ENCODE measurements at regions not wholly inside any gene's neighbourhood (a gene's known extent, or its start where the extent isn't known, plus 50 kb on each side); places are given as distances from the start of the nearest gene placed in this dataset.

- no peak for DNase-seq (ENCODE audit: extremely low read depth in 1 of 11, low read depth in 9 of 11, low spot score in 4 of 11)
Measured at GRCh38 chr15:93302080-93302765, 213.2 kb upstream of the RGMA start.

GRCh38 chr15:93300796-93301195 lies 211.8 kb upstream of the RGMA start:
- DNase-seq (ENCODE audit: extremely low read depth in 1 of 11, low read depth in 9 of 11, low spot score in 4 of 11): no peak

DNA sequence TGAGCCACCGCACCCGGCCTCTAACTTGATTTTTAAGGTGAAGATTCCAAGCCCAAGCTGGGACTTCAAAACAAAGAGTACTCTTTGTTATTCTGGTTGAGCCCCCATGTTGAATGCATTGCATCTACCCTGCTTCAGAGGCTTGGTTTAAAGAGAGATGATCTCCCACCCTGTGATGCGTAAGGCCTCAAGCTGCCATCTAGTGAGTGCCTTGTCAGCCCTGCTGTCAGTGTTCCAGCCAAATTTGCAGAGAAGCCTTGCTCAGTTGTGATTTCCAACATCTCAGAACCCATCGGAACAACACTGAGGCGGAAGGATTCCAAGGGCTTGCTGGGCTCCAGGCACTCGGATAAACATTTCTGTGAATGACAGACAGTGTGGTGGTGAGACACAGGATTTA lies 210.7 kb upstream of the RGMA start:
- DNase-seq (ENCODE audit: extremely low read depth in 1 of 11, low read depth in 9 of 11, low spot score in 4 of 11): no peak

DNA sequence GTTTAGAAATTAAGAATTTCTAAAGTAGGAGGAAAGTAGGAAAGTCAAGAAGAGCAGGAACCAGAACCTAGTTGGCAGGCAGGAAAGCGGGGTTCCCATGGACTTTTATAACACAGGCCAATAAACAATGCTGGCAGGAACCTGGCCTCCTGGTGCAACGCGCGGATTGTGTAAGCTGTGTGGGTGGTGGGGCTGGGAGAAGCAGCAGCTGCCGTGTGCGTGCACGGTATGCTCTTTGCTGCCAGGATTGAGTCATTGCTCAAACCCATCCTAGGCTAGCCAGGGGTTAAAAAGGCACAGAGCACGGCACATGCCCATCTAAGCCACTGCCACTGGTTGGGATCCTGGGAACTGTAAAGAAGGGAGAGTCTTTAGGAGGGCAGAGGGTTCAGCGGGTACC lies 209.9 kb upstream of the RGMA start:
- DNase-seq (ENCODE audit: extremely low read depth in 1 of 11, low read depth in 9 of 11, low spot score in 4 of 11): no peak

DNA sequence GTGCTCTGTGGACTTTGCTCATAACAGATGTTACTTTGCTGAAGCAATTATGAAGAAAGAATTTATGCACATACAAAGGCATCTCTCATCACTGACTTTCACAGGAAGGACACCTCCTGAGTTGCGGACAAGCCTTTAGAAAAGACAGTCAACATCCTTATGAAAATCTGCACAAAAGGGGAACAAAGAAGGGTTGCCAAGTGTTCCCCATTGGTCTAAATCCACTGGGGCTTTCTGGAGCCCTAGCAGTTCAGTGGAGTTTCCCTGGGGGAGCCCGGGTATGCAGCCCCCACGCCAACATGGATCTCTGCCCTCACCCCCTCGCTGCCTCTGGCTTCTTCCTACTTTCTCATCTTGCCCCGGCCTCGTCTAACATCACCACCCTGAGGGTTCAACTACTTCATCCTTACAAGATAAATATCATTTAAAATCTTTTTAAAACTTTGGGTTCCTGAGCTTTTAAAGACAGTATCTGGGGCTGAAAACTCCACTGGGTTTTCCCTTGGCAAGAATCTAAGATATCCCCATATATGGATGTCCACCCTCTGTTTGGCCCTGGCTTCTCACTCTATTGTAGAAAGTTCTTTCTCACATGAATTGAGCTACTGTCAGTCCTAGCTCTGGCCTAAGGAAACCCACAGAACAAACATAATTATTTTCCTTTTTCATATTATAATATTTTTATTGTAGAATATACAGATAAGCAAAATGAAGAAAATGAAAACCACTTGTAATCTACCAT lies 207.9 kb upstream of the RGMA start:
- no peak for DNase-seq (ENCODE audit: extremely low read depth in 1 of 11, low read depth in 9 of 11, low spot score in 4 of 11)

- no peak for DNase-seq (ENCODE audit: extremely low read depth in 1 of 11, low read depth in 9 of 11, low spot score in 4 of 11)
Measured at GRCh38 chr15:93294896-93295295, 205.9 kb upstream of the RGMA start.

DNA sequence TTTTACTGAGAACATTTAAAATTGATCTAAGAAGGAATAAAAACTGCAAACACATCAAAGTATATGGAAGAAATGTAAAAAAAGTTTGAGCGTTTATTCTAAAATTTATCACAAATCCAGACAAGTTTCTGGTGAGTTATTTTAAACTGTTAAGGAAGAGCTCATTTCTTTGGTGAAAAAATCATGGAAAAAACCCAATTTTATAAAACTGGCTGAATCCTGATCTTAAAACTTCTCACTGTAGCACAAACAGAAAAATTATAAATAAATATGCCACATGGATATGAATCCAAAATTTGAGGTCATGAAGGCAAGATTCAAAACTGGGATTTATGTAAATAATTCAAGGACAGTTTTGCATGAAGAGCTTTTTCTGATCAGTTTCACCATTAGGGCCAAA lies 205.1 kb upstream of the RGMA start:
- no peak for DNase-seq (ENCODE audit: extremely low read depth in 1 of 11, low read depth in 9 of 11, low spot score in 4 of 11)

DNA sequence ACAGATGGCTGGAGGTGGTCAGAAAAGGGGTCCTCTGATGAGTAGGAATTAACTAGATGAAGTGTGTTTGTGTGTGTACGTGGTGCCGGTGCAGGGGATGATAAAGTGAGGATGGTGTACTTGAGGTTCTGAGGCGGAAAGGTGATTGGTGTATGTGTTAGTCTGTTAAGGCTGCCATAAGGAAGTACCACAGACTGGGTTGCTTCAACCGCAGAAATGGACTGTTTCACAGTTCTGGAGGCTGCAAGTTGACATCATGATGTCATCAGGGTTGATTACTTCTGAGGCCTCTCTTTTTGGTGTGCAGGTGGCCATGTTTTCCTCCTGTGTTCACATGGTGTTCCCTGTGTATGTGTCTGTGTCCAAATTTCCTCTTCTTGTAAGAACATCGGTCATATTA lies 202.4 kb upstream of the RGMA start:
- no peak for DNase-seq (ENCODE audit: extremely low read depth in 1 of 11, low read depth in 9 of 11, low spot score in 4 of 11)

DNA sequence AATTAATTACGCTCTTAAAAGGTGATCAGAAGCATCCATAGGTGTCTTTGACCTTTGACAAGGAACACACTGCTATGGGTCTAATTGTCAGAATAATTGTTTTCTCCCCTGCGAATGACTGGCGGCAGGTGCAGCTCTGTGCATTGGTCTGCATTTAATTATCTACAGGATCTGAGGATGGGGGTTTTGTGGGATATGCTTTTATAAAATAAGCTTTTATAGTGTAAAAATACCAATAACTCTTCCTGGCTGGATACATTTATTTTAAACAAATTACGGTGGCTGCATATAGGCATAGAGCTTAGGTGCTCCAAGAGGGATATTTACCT lies 201.6 kb upstream of the RGMA start:
- DNase-seq (ENCODE audit: extremely low read depth in 1 of 11, low read depth in 9 of 11, low spot score in 4 of 11): no peak

DNA sequence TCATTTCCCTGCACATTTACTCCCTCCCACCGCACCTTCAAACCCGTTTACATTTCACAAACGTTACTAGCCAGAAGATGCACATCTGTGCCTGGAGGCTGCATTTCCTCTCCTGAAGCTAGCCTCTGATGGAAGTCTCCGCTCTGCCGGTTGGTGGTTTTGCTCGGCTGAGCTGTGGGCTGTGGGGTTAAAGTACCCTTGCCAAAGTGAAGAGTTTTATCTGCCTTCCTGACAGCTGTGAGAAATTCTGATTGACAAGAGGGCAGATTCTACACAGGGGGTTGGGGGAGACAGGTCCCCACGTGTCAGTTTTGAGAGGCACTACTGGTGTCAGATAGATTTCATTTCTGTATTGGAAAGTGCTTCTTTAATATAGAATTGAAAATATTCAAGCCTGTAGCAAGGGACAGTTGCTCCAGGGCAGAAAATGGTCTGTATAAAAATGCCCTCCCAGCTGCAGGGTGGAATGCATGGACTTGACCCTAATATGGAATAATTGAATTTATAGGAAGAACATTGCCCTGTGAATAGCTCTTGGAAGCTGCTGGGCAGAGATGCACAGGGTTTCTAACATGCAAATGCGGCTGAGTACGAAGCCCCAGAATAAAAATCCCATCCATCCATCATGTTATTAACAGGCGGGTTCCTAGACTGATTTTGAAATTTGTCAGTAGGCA lies 201.1 kb upstream of the RGMA start:
- DNase-seq (ENCODE audit: extremely low read depth in 1 of 11, low read depth in 9 of 11, low spot score in 4 of 11): no peak

- no peak for DNase-seq (ENCODE audit: extremely low read depth in 1 of 11, low read depth in 9 of 11, low spot score in 4 of 11)
Measured at GRCh38 chr15:93288728-93289294, 199.8 kb upstream of the RGMA start.

DNA sequence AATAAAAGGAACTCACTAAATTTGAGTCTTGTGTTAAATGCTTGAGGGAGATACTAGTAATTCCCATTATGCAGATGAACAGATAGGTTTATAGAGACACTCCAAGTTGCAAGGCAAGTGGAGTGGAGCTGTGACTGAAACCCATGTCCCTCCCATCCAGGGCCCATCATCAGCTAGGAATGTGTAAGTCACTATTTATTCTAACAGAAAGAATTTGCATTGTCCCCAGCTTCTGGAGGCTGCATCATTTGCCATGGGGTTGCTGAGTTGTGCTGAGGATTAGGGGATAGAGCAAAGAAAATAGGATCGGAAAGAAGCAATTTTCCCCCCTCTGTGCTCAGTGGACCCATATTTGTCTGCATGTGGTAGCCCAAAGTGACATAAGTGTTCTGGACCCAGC lies 197.4 kb upstream of the RGMA start:
- no peak for DNase-seq (ENCODE audit: extremely low read depth in 1 of 11, low read depth in 9 of 11, low spot score in 4 of 11)

DNA sequence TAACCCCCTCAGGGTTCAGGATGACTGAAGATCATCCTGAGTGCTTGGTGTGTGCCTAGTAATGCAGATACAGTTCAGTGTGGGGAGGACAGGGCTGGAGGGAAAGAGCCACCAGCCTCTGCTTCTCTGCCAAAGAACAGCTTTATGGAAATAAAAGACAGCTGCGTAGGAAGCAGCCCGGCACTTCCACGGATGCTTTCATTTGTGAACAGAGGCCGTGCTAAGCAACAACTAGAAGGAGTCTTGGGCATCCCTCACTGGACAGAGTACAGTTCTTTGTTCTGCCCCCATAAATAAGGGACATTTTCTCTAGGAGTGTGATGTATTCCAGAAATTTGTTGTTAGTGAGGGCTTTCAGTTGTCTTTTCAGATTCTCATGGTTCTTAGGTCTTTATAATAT lies 194.8 kb upstream of the RGMA start:
- DNase-seq (ENCODE audit: extremely low read depth in 1 of 11, low read depth in 9 of 11, low spot score in 4 of 11): no peak

GRCh38 chr15:93282808-93283207 lies 193.8 kb upstream of the RGMA start:
- no peak for DNase-seq (ENCODE audit: extremely low read depth in 1 of 11, low read depth in 9 of 11, low spot score in 4 of 11)

GRCh38 chr15:93278783-93279182 lies 189.8 kb upstream of the RGMA start:
- no peak for DNase-seq (ENCODE audit: extremely low read depth in 1 of 11, low read depth in 9 of 11, low spot score in 4 of 11)

- DNase-seq (ENCODE audit: extremely low read depth in 1 of 11, low read depth in 9 of 11, low spot score in 4 of 11): no peak
Measured at GRCh38 chr15:93278006-93278405, 189.0 kb upstream of the RGMA start.

GRCh38 chr15:93274257-93274656 lies 185.2 kb upstream of the RGMA start:
- no peak for DNase-seq (ENCODE audit: extremely low read depth in 1 of 11, low read depth in 9 of 11, low spot score in 4 of 11)

DNA sequence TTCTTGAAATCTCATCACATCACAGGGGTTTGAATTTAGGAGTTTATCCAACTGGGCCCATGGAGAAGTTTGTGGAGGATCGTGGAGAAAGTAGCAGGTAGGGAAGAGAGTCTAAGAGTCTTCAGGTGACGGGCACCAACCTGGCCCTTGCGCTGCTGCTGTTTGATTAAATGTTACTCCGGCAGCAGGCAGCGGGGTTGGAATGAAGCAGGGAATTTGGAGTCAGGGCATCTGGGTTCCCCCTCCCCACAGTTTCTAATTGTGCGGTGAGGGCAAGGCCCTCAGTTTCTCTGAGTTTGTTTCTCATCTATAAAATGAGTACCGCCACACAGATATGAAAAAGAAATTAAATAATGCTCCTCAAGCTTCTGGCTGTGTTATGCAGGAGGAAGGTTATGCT lies 182.9 kb upstream of the RGMA start:
- no peak for DNase-seq (ENCODE audit: extremely low read depth in 1 of 11, low read depth in 9 of 11, low spot score in 4 of 11)

GRCh38 chr15:93270937-93271467 lies 182.0 kb upstream of the RGMA start:
- no peak for DNase-seq (ENCODE audit: extremely low read depth in 1 of 11, low read depth in 9 of 11, low spot score in 4 of 11)

- no peak for DNase-seq (ENCODE audit: extremely low read depth in 1 of 11, low read depth in 9 of 11, low spot score in 4 of 11)
Measured at GRCh38 chr15:93268066-93268465, 179.1 kb upstream of the RGMA start.

All from renal cortex interstitium (tissue), 11 donors.